ENCODE measurements at regions not wholly inside any gene's neighbourhood (a gene's known extent, or its start where the extent isn't known, plus 50 kb on each side); places are given as distances from the start of the nearest gene placed in this dataset.
"Not testable (repeated sequence)": the region's sequence is repeated elsewhere in the genome, so short reads cannot be mapped to it uniquely, and the experiment has no call there.

GRCh38 chr16:17936766-17937402 lies 399.7 kb downstream of the NPIPA8 start:
- DNase-seq, result no peak

GRCh38 chr16:17930280-17930679 lies 406.3 kb downstream of the NPIPA8 start:
- DNase-seq, result no peak

- no peak for DNase-seq
Observed at GRCh38 chr16:17926866-17927399, 409.6 kb downstream of the NPIPA8 start.

- DNase-seq, result no peak
Observed at GRCh38 chr16:17926461-17926860, 410.1 kb downstream of the NPIPA8 start.

- no peak for DNase-seq
Observed at GRCh38 chr16:17925761-17926160, 410.8 kb downstream of the NPIPA8 start.

GRCh38 chr16:17921357-17921978 lies 415.1 kb downstream of the NPIPA8 start:
- peak; percentile 26 for DNase-seq

GRCh38 chr16:17917316-17918019 lies 419.1 kb downstream of the NPIPA8 start:
- no peak for DNase-seq

GRCh38 chr16:17915791-17916190 lies 420.7 kb downstream of the NPIPA8 start:
- DNase-seq, result no peak

- DNase-seq, result no peak
Observed at GRCh38 chr16:17914168-17914567, 422.4 kb downstream of the NPIPA8 start.

GRCh38 chr16:17911578-17911977 lies 425.0 kb downstream of the NPIPA8 start:
- DNase-seq, result not testable (repeated sequence)

GRCh38 chr16:17906626-17907025 lies 429.9 kb downstream of the NPIPA8 start:
- not testable (repeated sequence) for DNase-seq

- no peak for DNase-seq
Observed at GRCh38 chr16:17901309-17901708, 430.5 kb upstream of the XYLT1 start.

- no peak for DNase-seq
Observed at GRCh38 chr16:17899141-17899540, 428.4 kb upstream of the XYLT1 start.

- no peak for DNase-seq
Observed at GRCh38 chr16:17887963-17888362, 417.2 kb upstream of the XYLT1 start.

- no peak for DNase-seq
Observed at GRCh38 chr16:17885659-17886207, 415.0 kb upstream of the XYLT1 start.

GRCh38 chr16:17877821-17878360 lies 407.1 kb upstream of the XYLT1 start:
- no peak for DNase-seq

GRCh38 chr16:17866996-17867395 lies 396.2 kb upstream of the XYLT1 start:
- DNase-seq, result no peak

GRCh38 chr16:17861981-17862479 lies 391.3 kb upstream of the XYLT1 start:
- no peak for DNase-seq

- no peak for DNase-seq
Observed at GRCh38 chr16:17858061-17858460, 387.3 kb upstream of the XYLT1 start.

- no peak for DNase-seq
Observed at GRCh38 chr16:17853958-17854357, 383.2 kb upstream of the XYLT1 start.

- DNase-seq, result no peak
Observed at GRCh38 chr16:17852977-17853702, 382.4 kb upstream of the XYLT1 start.

- no peak for DNase-seq
Observed at GRCh38 chr16:17850581-17851250, 380.0 kb upstream of the XYLT1 start.

Measured in activated gamma-delta T cell treated with Interleukin-2 at 50 U/mL for 16 hours (primary cell).